WERI-Rb-1 (cell line): ENCODE measurements at regions not wholly inside any gene's neighbourhood (a gene's known extent, or its start where the extent isn't known, plus 50 kb on each side); places are given as distances from the start of the nearest gene placed in this dataset.

Experiments used
- DNase-seq: peaks from one replicate; pipeline ENCODE4 v3.0.0-alpha.2; 2020
- H3K27ac ChIP-seq: fragments of 250-450 bp; sonication (Bioruptor Pico); 2 replicates; pipeline ENCODE4 v1.5.1; 2020; ENCODE audit warnings: mild to moderate bottlenecking, moderate library complexity
- H3K27me3 ChIP-seq: fragments of 250-450 bp; sonication (Bioruptor Pico); 2 replicates; pipeline ENCODE4 v1.5.1; 2021; ENCODE audit warnings: mild to moderate bottlenecking, low read depth, moderate library complexity; ENCODE audit not compliant: insufficient read depth, severe bottlenecking
- H3K36me3 ChIP-seq: fragments of 250-450 bp; sonication (Bioruptor Pico); 2 replicates; pipeline ENCODE4 v1.5.1; 2020; ENCODE audit warnings: mild to moderate bottlenecking, moderate library complexity
- H3K4me3 ChIP-seq: 2 replicates; pipeline ENCODE4 v1.5.1; 2011; ENCODE audit warnings: low read depth, mild to moderate bottlenecking, control low read depth, low read length
- H3K9me3 ChIP-seq: fragments of 250-450 bp; sonication (Bioruptor Pico); 2 replicates; pipeline ENCODE4 v1.5.1; 2021; ENCODE audit warnings: mild to moderate bottlenecking, moderate library complexity; ENCODE audit not compliant: severe bottlenecking
- CTCF ChIP-seq: IDR thresholded peaks from 2 replicates; pipeline ENCODE4 v1.5.1; 2011; ENCODE audit warnings: low read depth, mild to moderate bottlenecking, control low read depth, inconsistent platforms, low read length

- TF ChIP-seq CTCF: no peak
- no peak overlapping the region for H3K27ac ChIP-seq
- H3K36me3 ChIP-seq: no peaks in the 10 kb centered on the region
- no peak overlapping the region for H3K4me3 ChIP-seq
- H3K27me3 ChIP-seq: no peaks in the 10 kb centered on the region
- DNase-seq: no peak
- H3K9me3 ChIP-seq: no peaks in the 10 kb centered on the region
Observed at GRCh38 chr2:23164173-23164572, 220.8 kb upstream of the KLHL29 start.

GRCh38 chr2:23169896-23170295 lies 215.1 kb upstream of the KLHL29 start:
- Histone ChIP-seq H3K9me3 (peaks cover 5% of the 10 kb centered on the region), H3K36me3 (no peaks in the 10 kb centered on the region), H3K27ac (no peak overlapping the region), H3K27me3 (no peaks in the 10 kb centered on the region), H3K4me3 (no peak overlapping the region)
- TF ChIP-seq CTCF: no peak
- DNase-seq: no peak

- Histone ChIP-seq H3K27ac (no peak overlapping the region), H3K9me3 (peaks cover 5% of the 10 kb centered on the region), H3K4me3 (no peak overlapping the region), H3K27me3 (no peaks in the 10 kb centered on the region), H3K36me3 (no peaks in the 10 kb centered on the region)
- no peak for TF ChIP-seq CTCF
- DNase-seq: no peak
Observed at GRCh38 chr2:23171108-23171507, 213.9 kb upstream of the KLHL29 start.

- no peak for DNase-seq
- TF ChIP-seq CTCF: no peak
- Histone ChIP-seq H3K27ac (no peak overlapping the region), H3K36me3 (no peaks in the 10 kb centered on the region), H3K4me3 (no peak overlapping the region), H3K27me3 (no peaks in the 10 kb centered on the region), H3K9me3 (peaks cover 7% of the 10 kb centered on the region)
Observed at GRCh38 chr2:23178396-23178795, 206.6 kb upstream of the KLHL29 start.

GRCh38 chr2:23183733-23184132 lies 201.2 kb upstream of the KLHL29 start:
- H3K36me3 ChIP-seq: no peaks in the 10 kb centered on the region
- H3K4me3 ChIP-seq: no peak overlapping the region
- no peak for DNase-seq
- no peaks in the 10 kb centered on the region for H3K27me3 ChIP-seq
- no peak for TF ChIP-seq CTCF
- no peak overlapping the region for H3K27ac ChIP-seq
- H3K9me3 ChIP-seq: no peaks in the 10 kb centered on the region

- H3K36me3 ChIP-seq: no peaks in the 10 kb centered on the region
- H3K27me3 ChIP-seq: no peaks in the 10 kb centered on the region
- no peak for TF ChIP-seq CTCF
- no peak for DNase-seq
- H3K9me3 ChIP-seq: peaks cover 4% of the 10 kb centered on the region
- H3K4me3 ChIP-seq: no peak overlapping the region
- H3K27ac ChIP-seq: no peak overlapping the region
Observed at GRCh38 chr2:23198316-23199114, 186.5 kb upstream of the KLHL29 start.
